ENCODE measurements at regions not wholly inside any gene's neighbourhood (a gene's known extent, or its start where the extent isn't known, plus 50 kb on each side); places are given as distances from the start of the nearest gene placed in this dataset.

GRCh38 chr4:178322524-178323183 lies 880.4 kb upstream of the AGA start:
- H2AFZ ChIP-seq (ENCODE audit: control insufficient read depth, low read depth, low read length), result no peak overlapping the region
- intact Hi-C loops (cut with micrococcal nuclease; ENCODE audit: unreplicated experiment), result no loop called here
- TF ChIP-seq HSF1 (IDR thresholded peaks at IDR 0.05; ENCODE audit: low read depth, low read length), result no peak
- no peak for TF ChIP-seq NFYA (IDR thresholded peaks at IDR 0.05; ENCODE audit: borderline replicate concordance, low read depth, low read length)
- no peak for TF ChIP-seq CHD2 (IDR thresholded peaks at IDR 0.05; ENCODE audit: borderline replicate concordance, low read depth, low read length)
- no peak for TF ChIP-seq SIX5 (IDR thresholded peaks at IDR 0.05; ENCODE audit: low read depth, low read length, severe bottlenecking)
- TF ChIP-seq CUX1 (IDR thresholded peaks at IDR 0.05; ENCODE audit: insufficient replicate concordance, low read depth, low read length), result no peak
- TF ChIP-seq ATF7 (IDR thresholded peaks at IDR 0.05; ENCODE audit: low read depth), result no peak
- TF ChIP-seq, protein P1, sequence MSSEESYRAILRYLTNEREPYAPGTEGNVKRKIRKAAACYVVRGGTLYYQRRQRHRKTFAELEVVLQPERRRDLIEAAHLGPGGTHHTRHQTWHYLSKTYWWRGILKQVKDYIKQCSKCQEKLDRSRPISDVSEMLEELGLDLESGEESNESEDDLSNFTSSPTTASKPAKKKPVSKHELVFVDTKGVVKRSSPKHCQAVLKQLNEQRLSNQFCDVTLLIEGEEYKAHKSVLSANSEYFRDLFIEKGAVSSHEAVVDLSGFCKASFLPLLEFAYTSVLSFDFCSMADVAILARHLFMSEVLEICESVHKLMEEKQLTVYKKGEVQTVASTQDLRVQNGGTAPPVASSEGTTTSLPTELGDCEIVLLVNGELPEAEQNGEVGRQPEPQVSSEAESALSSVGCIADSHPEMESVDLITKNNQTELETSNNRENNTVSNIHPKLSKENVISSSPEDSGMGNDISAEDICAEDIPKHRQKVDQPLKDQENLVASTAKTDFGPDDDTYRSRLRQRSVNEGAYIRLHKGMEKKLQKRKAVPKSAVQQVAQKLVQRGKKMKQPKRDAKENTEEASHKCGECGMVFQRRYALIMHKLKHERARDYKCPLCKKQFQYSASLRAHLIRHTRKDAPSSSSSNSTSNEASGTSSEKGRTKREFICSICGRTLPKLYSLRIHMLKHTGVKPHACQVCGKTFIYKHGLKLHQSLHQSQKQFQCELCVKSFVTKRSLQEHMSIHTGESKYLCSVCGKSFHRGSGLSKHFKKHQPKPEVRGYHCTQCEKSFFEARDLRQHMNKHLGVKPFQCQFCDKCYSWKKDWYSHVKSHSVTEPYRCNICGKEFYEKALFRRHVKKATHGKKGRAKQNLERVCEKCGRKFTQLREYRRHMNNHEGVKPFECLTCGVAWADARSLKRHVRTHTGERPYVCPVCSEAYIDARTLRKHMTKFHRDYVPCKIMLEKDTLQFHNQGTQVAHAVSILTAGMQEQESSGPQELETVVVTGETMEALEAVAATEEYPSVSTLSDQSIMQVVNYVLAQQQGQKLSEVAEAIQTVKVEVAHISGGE (CRISPR knock-in tag; IDR thresholded peaks at IDR 0.05), result no peak
- no peak for TF ChIP-seq SMAD1 (IDR thresholded peaks at IDR 0.05; ENCODE audit: low read depth, partially characterized antibody)
- no peak for TF ChIP-seq RBBP5 (conservative IDR thresholded peaks at IDR 0.05)
- TF ChIP-seq ASH2L (IDR thresholded peaks at IDR 0.05; ENCODE audit: borderline replicate concordance, low read depth), result no peak
- no peak for TF ChIP-seq GATAD2B (conservative IDR thresholded peaks at IDR 0.05; ENCODE audit: low read depth)

More at GRCh38 chr4:178322524-178323183, 880.4 kb upstream of the AGA start:
- no peaks in the 10 kb centered on the region for H3K79me2 ChIP-seq (ENCODE audit: control insufficient read depth, insufficient read depth, low read length)
- POLR2A ChIA-PET, result no interaction called here
- no peaks in the 10 kb centered on the region for H3K27me3 ChIP-seq (replicated peaks in 1 of 2; ENCODE audit: control insufficient read depth in 2 of 2, insufficient read depth in 2 of 2, low read length in 1 of 2)
- H3K4me2 ChIP-seq (ENCODE audit: control insufficient read depth, insufficient read depth), result no peak overlapping the region
- ATAC-seq, result no peak
- no peaks in the 10 kb centered on the region for H3K36me3 ChIP-seq (ENCODE audit: control insufficient read depth in 2 of 2, insufficient read depth in 2 of 2, low read length in 1 of 2)
- FAIRE-seq, result no peak
- H3K4me3 ChIP-seq, result no peak overlapping the region
- WGBS (ENCODE audit: insufficient coverage, insufficient replicate concordance, low lambda C conversion rate, missing lambda C conversion rate), result 5% methylated on average over 5 of the region's 5 CpGs
- in situ Hi-C loops (cut with MboI), result no loop called here
- no peaks in the 10 kb centered on the region for H3K9me3 ChIP-seq (replicated peaks; ENCODE audit: control insufficient read depth, insufficient read depth, low read length)
- CTCF ChIA-PET, result no interaction called here
- RAD21 ChIA-PET (ENCODE audit: unreplicated experiment), result no interaction called here
- H3K4me1 ChIP-seq (ENCODE audit: control insufficient read depth, insufficient read depth, low read length), result no peaks in the 10 kb centered on the region
- DNase-seq (ENCODE audit: low read depth, low spot score), result no peak
- SMC1A ChIA-PET (ENCODE audit: uncharacterized antibody, unreplicated experiment), result interaction anchor here (0.5 kb wide), 1 partner anchor 130 kb away, joined by 4 read pairs; no protein-coding TSS in a partner anchor
- no TSS peak for BruUV-seq (replicated peaks)
- H3K9ac ChIP-seq (ENCODE audit: control insufficient read depth, insufficient read depth, low read length), result no peak overlapping the region
- H3K27ac ChIP-seq (ENCODE audit: control insufficient read depth, insufficient read depth), result no peak overlapping the region
- no peaks in the 10 kb centered on the region for H4K20me1 ChIP-seq (ENCODE audit: control insufficient read depth, insufficient read depth)

Measured in GM12878 (cell line).